Gastrocnemius medialis (tissue), 4 donors: ENCODE measurements at regions not wholly inside any gene's neighbourhood (a gene's known extent, or its start where the extent isn't known, plus 50 kb on each side); places are given as distances from the start of the nearest gene placed in this dataset.

ENCODE experiments used
- CTCF ChIP-seq, 5 experiments: fragments of 450-650 bp in 3 of 5; fragments of 200-600 bp in 2 of 5; sonication (generic) in 2 of 5; IDR thresholded peaks in 4 of 5; conservative IDR thresholded peaks in 1 of 5; 1 replicate in 4 of 5; 2 replicates in 1 of 5; pipeline ENCODE4 v1.5.1; 2016 to 2019; ENCODE audit warnings: antibody characterized with exemption in 5 of 5, mild to moderate bottlenecking in 3 of 5, moderate library complexity in 3 of 5
- POLR2A ChIP-seq, 2 donors: fragments of 450-650 bp; IDR thresholded peaks; one replicate each; pipeline ENCODE4 v1.6.1; 2017; ENCODE audit warnings: antibody characterized with exemption in 2 of 2, mild to moderate bottlenecking in 2 of 2, moderate library complexity in 2 of 2

DNA sequence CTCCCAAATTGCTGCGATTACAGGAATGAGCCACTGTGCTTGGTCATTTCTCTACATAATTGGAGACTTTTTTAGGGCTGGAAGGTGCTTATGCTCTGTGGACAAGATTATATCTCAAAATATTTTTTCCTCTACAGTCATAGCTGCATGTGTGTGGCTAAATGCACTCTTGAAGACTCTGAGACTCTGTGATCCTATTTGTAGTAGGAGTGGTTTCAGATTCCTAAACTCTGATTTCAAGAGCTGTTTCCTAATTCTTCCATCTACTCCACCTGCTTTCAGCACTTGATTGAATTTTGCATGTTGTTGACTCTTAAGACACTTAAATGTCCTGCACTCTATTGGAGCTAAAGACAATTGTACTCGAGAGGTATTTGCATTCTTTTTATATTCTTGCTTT is 78.0 kb downstream of the KLF5 start:
- TF ChIP-seq CTCF (IDR thresholded peaks at IDR 0.05 in 4 of 5, conservative IDR thresholded peaks at IDR 0.05 in 1 of 5) (no peak), POLR2A (IDR thresholded peaks at IDR 0.05) (no peak)
